HUES64 (cell line): ENCODE measurements at regions not wholly inside any gene's neighbourhood (a gene's known extent, or its start where the extent isn't known, plus 50 kb on each side); places are given as distances from the start of the nearest gene placed in this dataset.

Experiments
- H3K27ac ChIP-seq: 2 replicates; pipeline ENCODE4 v1.7.0; 2013; ENCODE audit warnings: low read depth, low read length, inconsistent platforms
- H3K27me3 ChIP-seq: 2 replicates; pipeline ENCODE4 v1.6.1; 2013; ENCODE audit warnings: mild to moderate bottlenecking, low read length; ENCODE audit not compliant: insufficient read depth
- H3K36me3 ChIP-seq: 2 replicates; pipeline ENCODE4 v1.6.1; 2013; ENCODE audit warnings: mild to moderate bottlenecking, low read length; ENCODE audit not compliant: insufficient read depth
- H3K4me1 ChIP-seq: 2 replicates; pipeline ENCODE4 v1.6.1; 2013; ENCODE audit warnings: mild to moderate bottlenecking, low read length, moderate library complexity; ENCODE audit not compliant: insufficient read depth
- H3K4me3 ChIP-seq: 2 replicates; pipeline ENCODE4 v1.5.1; 2013; ENCODE audit warnings: mild to moderate bottlenecking, low read length, moderate library complexity
- H3K9ac ChIP-seq: 2 replicates; pipeline ENCODE4 v1.6.1; 2013; ENCODE audit warnings: mild to moderate bottlenecking, low read depth, low read length
- H3K9me3 ChIP-seq: 2 replicates; pipeline ENCODE4 v1.6.1; 2013; ENCODE audit warnings: low read depth, low read length; ENCODE audit not compliant: insufficient read depth
- WGBS: fragments of 150-250, 120-280 bp; methylation state at CpG from one replicate; pipeline ENCODE4 v1.1.7; 2013; ENCODE audit warnings: missing lambda C conversion rate; 5-methylcytosine and 5-hydroxymethylcytosine counted together

DNA sequence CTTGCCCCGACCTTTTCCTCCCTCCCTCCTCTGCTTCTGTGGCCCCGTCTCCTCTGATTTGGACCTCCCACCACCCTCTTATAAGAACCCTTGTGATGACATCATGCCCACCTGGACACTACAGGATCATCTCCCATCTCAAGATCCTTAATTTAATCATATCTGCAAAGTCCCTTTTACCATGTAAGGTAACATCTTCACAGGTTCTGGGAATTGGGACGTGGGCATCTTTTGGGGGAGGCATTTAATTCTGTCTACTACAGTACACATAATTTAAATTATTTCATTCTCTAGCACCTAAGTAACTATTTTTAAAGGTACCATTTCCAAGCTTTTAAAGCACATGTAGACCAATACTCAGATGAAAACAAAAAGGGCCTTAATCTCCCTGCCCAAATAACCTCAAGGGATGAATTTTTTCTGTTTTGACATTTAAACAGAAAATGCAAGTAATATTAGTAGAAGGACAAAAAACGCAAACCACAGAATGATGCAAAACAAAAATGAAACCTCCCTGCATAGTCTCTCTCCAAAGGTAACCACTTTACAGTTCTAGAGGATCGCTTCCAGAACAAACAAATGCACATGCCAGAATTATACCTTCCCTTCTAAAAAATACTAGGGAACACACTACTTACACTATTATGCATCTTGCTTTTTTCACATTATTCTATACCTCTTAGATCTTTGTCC, 222.1 kb downstream of the AACS start:
- Histone ChIP-seq H3K36me3 (no peaks in the 10 kb centered on the region), H3K9ac (no peak overlapping the region), H3K4me1 (no peaks in the 10 kb centered on the region), H3K4me3 (no peak overlapping the region), H3K27ac (no peak overlapping the region), H3K27me3 (no peaks in the 10 kb centered on the region), H3K9me3 (no peaks in the 10 kb centered on the region)
- 89% methylated on average over 4 of the region's 5 CpGs for WGBS

DNA sequence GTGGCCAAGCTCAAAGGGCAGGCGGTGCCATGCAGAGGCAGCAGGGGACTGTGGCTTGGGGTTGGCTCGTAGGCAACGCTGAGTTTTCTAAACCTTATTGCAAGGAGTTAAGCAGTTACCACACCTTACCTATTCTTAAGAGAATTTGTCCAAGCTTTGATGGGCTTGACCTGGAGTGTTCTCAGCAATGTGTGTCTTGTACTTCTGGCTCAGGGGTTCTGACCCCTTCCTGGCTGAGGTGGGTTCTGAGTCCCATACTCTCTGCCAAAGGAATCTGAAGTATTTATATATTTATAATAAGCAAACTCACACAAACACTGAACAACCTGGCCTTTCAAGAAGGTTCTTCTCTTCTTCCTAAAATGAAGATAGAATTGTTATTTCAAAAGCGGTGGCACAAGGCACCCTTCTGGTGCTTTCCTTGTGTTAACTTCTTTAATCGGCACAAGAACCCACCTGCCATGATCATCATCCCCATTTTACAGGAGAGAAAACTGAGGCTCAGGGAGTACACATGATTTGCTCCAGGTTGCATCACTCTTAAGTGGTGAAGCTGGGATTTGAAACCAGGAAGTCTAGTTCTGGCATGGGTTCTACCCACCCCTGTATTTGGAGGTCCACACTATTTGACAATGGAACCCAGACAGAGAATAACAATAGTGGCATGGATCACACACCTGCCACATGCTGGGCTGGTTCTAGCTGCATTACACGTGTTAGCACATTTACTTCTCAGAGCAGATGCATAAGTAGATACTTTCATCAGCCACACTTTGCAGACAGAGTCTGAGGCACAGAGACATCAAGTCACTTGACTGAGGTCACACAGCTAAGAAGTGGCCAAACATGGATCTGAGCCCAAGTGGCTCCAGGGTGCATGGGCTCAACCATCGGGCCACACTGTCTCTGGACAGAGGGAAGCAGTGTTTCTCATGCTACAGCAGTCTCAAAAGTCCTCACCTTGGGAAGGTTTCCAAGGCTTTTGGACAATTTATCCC, 224.0 kb downstream of the AACS start:
- H3K4me1 ChIP-seq = no peaks in the 10 kb centered on the region
- no peaks in the 10 kb centered on the region for H3K27me3 ChIP-seq
- H3K9ac ChIP-seq = no peak overlapping the region
- WGBS = 89% methylated on average over 7 of the region's 7 CpGs
- H3K9me3 ChIP-seq = no peaks in the 10 kb centered on the region
- no peaks in the 10 kb centered on the region for H3K36me3 ChIP-seq
- H3K4me3 ChIP-seq = no peak overlapping the region
- H3K27ac ChIP-seq = no peak overlapping the region

DNA sequence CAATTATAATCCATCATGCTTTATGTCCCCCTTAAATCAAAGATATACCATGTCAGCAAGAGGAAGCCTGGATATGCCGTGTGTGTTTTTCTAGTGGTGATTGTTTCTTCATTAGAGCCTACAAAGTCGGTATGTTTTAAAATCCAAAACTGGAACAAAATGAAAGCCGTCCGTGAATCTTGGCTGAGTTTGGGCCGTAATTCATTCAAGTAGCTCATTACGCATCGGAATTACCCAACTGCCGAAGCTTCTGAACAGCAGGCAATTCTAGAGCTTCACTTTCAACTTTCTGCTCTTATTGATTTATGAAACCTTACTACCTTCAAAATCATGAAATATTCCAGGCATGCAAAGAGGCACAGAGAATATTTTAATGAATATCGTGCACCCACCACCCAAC, 224.7 kb downstream of the AACS start:
- Histone ChIP-seq H3K9ac (no peak overlapping the region), H3K27ac (no peak overlapping the region), H3K9me3 (no peaks in the 10 kb centered on the region), H3K4me3 (no peak overlapping the region), H3K4me1 (no peaks in the 10 kb centered on the region), H3K27me3 (no peaks in the 10 kb centered on the region), H3K36me3 (no peaks in the 10 kb centered on the region)
- WGBS = 94% methylated on average over 9 of the region's 9 CpGs

DNA sequence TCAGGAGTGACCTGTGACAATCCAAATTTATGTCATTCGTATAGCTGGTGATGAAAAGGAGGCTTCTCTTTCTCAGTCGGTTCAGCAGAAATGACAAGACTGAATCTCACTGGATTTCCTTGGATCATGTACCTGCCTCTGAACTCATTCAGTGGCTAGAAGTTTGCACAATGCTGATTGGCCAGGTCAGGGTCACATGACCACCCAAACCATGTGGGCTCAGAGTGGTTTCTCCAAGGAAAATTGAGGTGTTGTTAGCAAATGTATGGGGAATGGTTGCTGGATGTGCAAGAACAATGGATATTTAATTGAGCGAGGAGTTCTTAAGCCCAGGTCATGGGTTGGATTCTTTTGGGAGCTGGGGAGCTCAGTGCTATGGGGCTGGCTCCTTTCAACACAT, 227.5 kb downstream of the AACS start:
- no peak overlapping the region for H3K4me3 ChIP-seq
- 90% methylated on average over 3 of the region's 3 CpGs for WGBS
- no peaks in the 10 kb centered on the region for H3K27me3 ChIP-seq

GRCh38 chr12:125295550-125295949, 230.3 kb downstream of the AACS start:
- no peaks in the 10 kb centered on the region for H3K9me3 ChIP-seq
- H3K27me3 ChIP-seq = no peaks in the 10 kb centered on the region
- no peak overlapping the region for H3K9ac ChIP-seq
- no peaks in the 10 kb centered on the region for H3K36me3 ChIP-seq
- WGBS = 97% methylated on average over 5 of the region's 5 CpGs
- H3K4me3 ChIP-seq = no peak overlapping the region
- no peaks in the 10 kb centered on the region for H3K4me1 ChIP-seq
- no peak overlapping the region for H3K27ac ChIP-seq

More for the DNA sequence above, 227.5 kb downstream of the AACS start:
- no peak overlapping the region for H3K9ac ChIP-seq
- no peak overlapping the region for H3K27ac ChIP-seq
- H3K36me3 ChIP-seq = no peaks in the 10 kb centered on the region
- no peaks in the 10 kb centered on the region for H3K9me3 ChIP-seq
- no peaks in the 10 kb centered on the region for H3K4me1 ChIP-seq

- no peak overlapping the region for H3K9ac ChIP-seq
- no peaks in the 10 kb centered on the region for H3K27me3 ChIP-seq
These were observed 231.5 kb downstream of the AACS start for GRCh38 chr12:125296701-125297100.

DNA sequence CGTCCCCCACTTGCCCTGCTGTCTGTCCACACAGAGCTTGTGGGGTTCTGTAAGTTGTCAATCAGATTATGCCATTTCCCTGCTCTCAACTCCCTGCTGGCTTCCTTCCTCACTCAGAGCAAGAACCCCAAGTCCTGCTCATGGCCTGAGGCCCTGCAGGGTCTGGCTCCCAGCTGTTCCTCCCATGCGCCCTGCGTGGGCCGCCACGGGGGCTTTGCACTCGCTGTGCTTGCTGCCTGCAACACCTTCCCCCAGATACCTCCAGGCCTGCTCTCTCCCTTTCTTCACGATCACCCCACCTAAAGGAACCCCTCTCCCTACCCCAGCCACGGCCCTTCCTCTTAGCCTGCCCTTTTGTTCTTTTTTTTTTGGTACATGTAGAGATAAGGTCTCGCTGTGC, 234.6 kb downstream of the AACS start:
- H3K9ac ChIP-seq = no peak overlapping the region
- 90% methylated on average over 9 of the region's 9 CpGs for WGBS
- no peaks in the 10 kb centered on the region for H3K4me1 ChIP-seq
- H3K4me3 ChIP-seq = no peak overlapping the region
- H3K27ac ChIP-seq = no peak overlapping the region
- H3K36me3 ChIP-seq = no peaks in the 10 kb centered on the region
- no peaks in the 10 kb centered on the region for H3K27me3 ChIP-seq
- no peaks in the 10 kb centered on the region for H3K9me3 ChIP-seq

More at GRCh38 chr12:125296701-125297100, 231.5 kb downstream of the AACS start:
- no peaks in the 10 kb centered on the region for H3K4me1 ChIP-seq
- no peaks in the 10 kb centered on the region for H3K36me3 ChIP-seq
- no peaks in the 10 kb centered on the region for H3K9me3 ChIP-seq
- 91% methylated on average over 9 of the region's 9 CpGs for WGBS
- no peak overlapping the region for H3K4me3 ChIP-seq
- no peak overlapping the region for H3K27ac ChIP-seq

- WGBS = 88% methylated on average over 3 of the region's 3 CpGs
- Histone ChIP-seq H3K9me3 (no peaks in the 10 kb centered on the region), H3K27me3 (no peaks in the 10 kb centered on the region), H3K36me3 (no peaks in the 10 kb centered on the region), H3K27ac (no peak overlapping the region), H3K4me3 (no peak overlapping the region), H3K9ac (no peak overlapping the region), H3K4me1 (no peaks in the 10 kb centered on the region)
These were observed 235.0 kb downstream of the AACS start for GRCh38 chr12:125300249-125300648.

GRCh38 chr12:125303337-125303736, 238.1 kb downstream of the AACS start:
- H3K27me3 ChIP-seq = no peaks in the 10 kb centered on the region
- 91% methylated on average over 2 of the region's 2 CpGs for WGBS
- no peaks in the 10 kb centered on the region for H3K36me3 ChIP-seq
- no peaks in the 10 kb centered on the region for H3K4me1 ChIP-seq
- no peak overlapping the region for H3K27ac ChIP-seq
- H3K9me3 ChIP-seq = no peaks in the 10 kb centered on the region
- H3K4me3 ChIP-seq = no peak overlapping the region
- no peak overlapping the region for H3K9ac ChIP-seq

GRCh38 chr12:125304029-125304428, 238.8 kb downstream of the AACS start:
- H3K9ac ChIP-seq = no peak overlapping the region
- H3K4me3 ChIP-seq = no peak overlapping the region
- WGBS = 97% methylated on average over 10 of the region's 10 CpGs
- no peak overlapping the region for H3K27ac ChIP-seq
- H3K4me1 ChIP-seq = no peaks in the 10 kb centered on the region
- no peaks in the 10 kb centered on the region for H3K9me3 ChIP-seq
- H3K36me3 ChIP-seq = no peaks in the 10 kb centered on the region
- H3K27me3 ChIP-seq = no peaks in the 10 kb centered on the region

GRCh38 chr12:125305231-125305630, 240.0 kb downstream of the AACS start:
- 93% methylated on average over 6 of the region's 6 CpGs for WGBS
- Histone ChIP-seq H3K27ac (no peak overlapping the region), H3K4me1 (no peaks in the 10 kb centered on the region), H3K36me3 (no peaks in the 10 kb centered on the region), H3K4me3 (no peak overlapping the region), H3K9ac (no peak overlapping the region), H3K27me3 (no peaks in the 10 kb centered on the region), H3K9me3 (no peaks in the 10 kb centered on the region)
